ENCODE measurements at regions not wholly inside any gene's neighbourhood (a gene's known extent, or its start where the extent isn't known, plus 50 kb on each side); places are given as distances from the start of the nearest gene placed in this dataset.

GRCh38 chr11:13062115-13062514, 53.0 kb downstream of the RASSF10 start:
- no peak for TF ChIP-seq EP300 (IDR thresholded peaks at IDR 0.05; ENCODE audit: borderline replicate concordance in 1 of 2, low read depth in 1 of 2, low read length in 1 of 2)
- TF ChIP-seq POLR2AphosphoS5 (IDR thresholded peaks at IDR 0.05; ENCODE audit: low read depth, low read length): no peak
- TF ChIP-seq FOXM1 (IDR thresholded peaks at IDR 0.05; ENCODE audit: low read depth): no peak
- TF ChIP-seq CTCF (IDR thresholded peaks at IDR 0.05): no peak

Data from SK-N-SH (cell line).